Stomach (tissue), 4 donors: ENCODE measurements at regions not wholly inside any gene's neighbourhood (a gene's known extent, or its start where the extent isn't known, plus 50 kb on each side); places are given as distances from the start of the nearest gene placed in this dataset.

Experiments
- EP300 ChIP-seq: sonication (generic); formaldehyde crosslinking; IDR thresholded peaks from one replicate; pipeline ENCODE4 v1.6.1; 2017; ENCODE audit warnings: antibody characterized with exemption
- POLR2AphosphoS5 ChIP-seq, 3 donors: sonication (generic); formaldehyde crosslinking; IDR thresholded peaks; one replicate each; pipeline ENCODE4 v1.6.1; 2016; ENCODE audit warnings: antibody characterized with exemption in 3 of 3
- TF ChIP-seq, protein P1 (sequence below), 7 experiments: fragments of 450-650 bp in 4 of 7; fragments of 200-600 bp in 3 of 7; sonication (generic) in 3 of 7; IDR thresholded peaks; one replicate each; pipeline ENCODE4 v1.5.1; 2016 to 2019; ENCODE audit warnings: antibody characterized with exemption in 7 of 7, control low read depth in 2 of 7, mild to moderate bottlenecking in 1 of 7

DNA sequence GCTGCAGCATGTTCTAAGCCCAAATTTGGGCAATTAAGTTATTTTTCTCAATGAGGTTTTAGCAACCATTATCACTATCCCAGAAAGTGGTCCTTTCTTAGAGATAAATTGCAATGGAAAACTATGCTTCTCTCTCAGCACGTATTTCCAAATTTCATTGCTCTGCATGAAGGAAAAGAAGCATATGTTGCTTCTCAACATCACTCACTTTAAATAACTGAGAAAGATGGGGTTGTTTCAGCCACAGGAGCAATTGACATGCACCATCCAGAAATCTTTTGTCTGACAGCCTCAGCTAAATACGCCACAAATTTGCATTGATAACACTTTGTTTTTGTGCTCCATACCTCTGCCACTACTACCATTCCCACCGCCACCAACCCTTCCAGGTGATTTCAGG, 157.6 kb upstream of the PKN2 start:
- TF ChIP-seq, protein P1, sequence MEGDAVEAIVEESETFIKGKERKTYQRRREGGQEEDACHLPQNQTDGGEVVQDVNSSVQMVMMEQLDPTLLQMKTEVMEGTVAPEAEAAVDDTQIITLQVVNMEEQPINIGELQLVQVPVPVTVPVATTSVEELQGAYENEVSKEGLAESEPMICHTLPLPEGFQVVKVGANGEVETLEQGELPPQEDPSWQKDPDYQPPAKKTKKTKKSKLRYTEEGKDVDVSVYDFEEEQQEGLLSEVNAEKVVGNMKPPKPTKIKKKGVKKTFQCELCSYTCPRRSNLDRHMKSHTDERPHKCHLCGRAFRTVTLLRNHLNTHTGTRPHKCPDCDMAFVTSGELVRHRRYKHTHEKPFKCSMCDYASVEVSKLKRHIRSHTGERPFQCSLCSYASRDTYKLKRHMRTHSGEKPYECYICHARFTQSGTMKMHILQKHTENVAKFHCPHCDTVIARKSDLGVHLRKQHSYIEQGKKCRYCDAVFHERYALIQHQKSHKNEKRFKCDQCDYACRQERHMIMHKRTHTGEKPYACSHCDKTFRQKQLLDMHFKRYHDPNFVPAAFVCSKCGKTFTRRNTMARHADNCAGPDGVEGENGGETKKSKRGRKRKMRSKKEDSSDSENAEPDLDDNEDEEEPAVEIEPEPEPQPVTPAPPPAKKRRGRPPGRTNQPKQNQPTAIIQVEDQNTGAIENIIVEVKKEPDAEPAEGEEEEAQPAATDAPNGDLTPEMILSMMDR (IDR thresholded peaks at IDR 0.05) = no peak
- TF ChIP-seq EP300 (no peak), POLR2AphosphoS5 (IDR thresholded peaks at IDR 0.05) (no peak)
